HEK293 (cell line): ENCODE measurements at regions not wholly inside any gene's neighbourhood (a gene's known extent, or its start where the extent isn't known, plus 50 kb on each side); places are given as distances from the start of the nearest gene placed in this dataset.

Experiments
- EGR2 ChIP-seq: fragments of 450-650 bp; formaldehyde crosslinking; IDR thresholded peaks from 2 replicates; pipeline ENCODE4 v1.5.1; 2016; ENCODE audit warnings: low read depth, missing biosample characterization, missing genetic modification characterization
- FEZF1 ChIP-seq: fragments of 450-650 bp; formaldehyde crosslinking; IDR thresholded peaks from 2 replicates; pipeline ENCODE4 v1.5.1; 2016; ENCODE audit warnings: missing biosample characterization, missing genetic modification characterization
- IKZF3 ChIP-seq: fragments of 450-650 bp; IDR thresholded peaks from 2 replicates; pipeline ENCODE4 v1.5.0; 2018; ENCODE audit warnings: missing biosample characterization, mild to moderate bottlenecking, missing genetic modification characterization, moderate library complexity
- SALL2 ChIP-seq: fragments of 450-650 bp; formaldehyde crosslinking; IDR thresholded peaks from 2 replicates; pipeline ENCODE4 v1.5.0; 2017; ENCODE audit warnings: missing biosample characterization, mild to moderate bottlenecking, missing genetic modification characterization, borderline replicate concordance
- SCRT1 ChIP-seq: fragments of 450-650 bp; formaldehyde crosslinking; IDR thresholded peaks from 2 replicates; pipeline ENCODE4 v1.5.1; 2016; ENCODE audit warnings: missing biosample characterization, missing genetic modification characterization, borderline replicate concordance
- YY1 ChIP-seq: fragments of 450-650 bp; formaldehyde crosslinking; IDR thresholded peaks from 2 replicates; pipeline ENCODE4 v1.5.1; 2018; ENCODE audit warnings: missing biosample characterization, missing genetic modification characterization
- YY2 ChIP-seq: fragments of 450-650 bp; formaldehyde crosslinking; IDR thresholded peaks from 2 replicates; pipeline ENCODE4 v1.5.1; 2016; ENCODE audit warnings: missing biosample characterization, missing genetic modification characterization
- ZFP37 ChIP-seq: fragments of 450-650 bp; formaldehyde crosslinking; IDR thresholded peaks from 2 replicates; pipeline ENCODE4 v1.5.1; 2016; ENCODE audit warnings: missing biosample characterization, missing genetic modification characterization
- ZNF10 ChIP-seq: fragments of 450-650 bp; formaldehyde crosslinking; IDR thresholded peaks from 2 replicates; pipeline ENCODE4 v1.5.1; 2017; ENCODE audit warnings: missing biosample characterization, missing genetic modification characterization
- ZNF19 ChIP-seq: fragments of 450-650 bp; formaldehyde crosslinking; IDR thresholded peaks from 2 replicates; pipeline ENCODE4; 2016; ENCODE audit warnings: missing biosample characterization, missing genetic modification characterization, low read depth
- ZNF214 ChIP-seq: fragments of 450-650 bp; formaldehyde crosslinking; IDR thresholded peaks from 2 replicates; pipeline ENCODE4 v1.5.1; 2017; ENCODE audit warnings: missing biosample characterization, mild to moderate bottlenecking, missing genetic modification characterization, borderline replicate concordance
- ZNF221 ChIP-seq: fragments of 450-650 bp; formaldehyde crosslinking; IDR thresholded peaks from 2 replicates; pipeline ENCODE4 v1.5.1; 2017; ENCODE audit warnings: missing biosample characterization, missing genetic modification characterization, borderline replicate concordance
- ZNF239 ChIP-seq: fragments of 450-650 bp; formaldehyde crosslinking; IDR thresholded peaks from 2 replicates; pipeline ENCODE4 v1.5.1; 2016; ENCODE audit warnings: missing biosample characterization, missing genetic modification characterization
- ZNF266 ChIP-seq: fragments of 450-650 bp; formaldehyde crosslinking; IDR thresholded peaks from 2 replicates; pipeline ENCODE4 v1.5.1; 2016; ENCODE audit warnings: missing biosample characterization, missing genetic modification characterization, low read depth
- ZNF350 ChIP-seq: fragments of 450-650 bp; formaldehyde crosslinking; IDR thresholded peaks from 2 replicates; pipeline ENCODE4 v1.5.0; 2017; ENCODE audit warnings: missing biosample characterization, mild to moderate bottlenecking, missing genetic modification characterization
- ZNF366 ChIP-seq: fragments of 450-650 bp; formaldehyde crosslinking; conservative IDR thresholded peaks from 2 replicates; pipeline ENCODE4 v1.5.1; 2016; ENCODE audit warnings: missing biosample characterization, missing genetic modification characterization
- ZNF394 ChIP-seq: fragments of 450-650 bp; formaldehyde crosslinking; IDR thresholded peaks from 2 replicates; pipeline ENCODE4 v1.5.1; 2016; ENCODE audit warnings: missing biosample characterization, missing genetic modification characterization, mild to moderate bottlenecking, moderate library complexity, borderline replicate concordance
- ZNF558 ChIP-seq: fragments of 450-650 bp; formaldehyde crosslinking; IDR thresholded peaks from 2 replicates; pipeline ENCODE4 v1.5.1; 2016; ENCODE audit warnings: missing biosample characterization, missing genetic modification characterization
- ZNF561 ChIP-seq: fragments of 450-650 bp; IDR thresholded peaks from 2 replicates; pipeline ENCODE4 v1.5.1; 2018; ENCODE audit warnings: missing biosample characterization, missing genetic modification characterization, borderline replicate concordance
- ZNF585B ChIP-seq: fragments of 450-650 bp; formaldehyde crosslinking; IDR thresholded peaks from 2 replicates; pipeline ENCODE4 v1.5.1; 2016; ENCODE audit warnings: missing biosample characterization, missing genetic modification characterization
- ZNF600 ChIP-seq: fragments of 450-650 bp; formaldehyde crosslinking; IDR thresholded peaks from 2 replicates; pipeline ENCODE4 v1.5.1; 2016; ENCODE audit warnings: missing biosample characterization, missing genetic modification characterization
- ZNF629 ChIP-seq: fragments of 450-650 bp; formaldehyde crosslinking; IDR thresholded peaks from 2 replicates; pipeline ENCODE4 v1.5.1; 2017; ENCODE audit warnings: missing biosample characterization, missing genetic modification characterization
- ZNF664 ChIP-seq: fragments of 450-650 bp; formaldehyde crosslinking; IDR thresholded peaks from 2 replicates; pipeline ENCODE4 v1.5.1; 2016; ENCODE audit warnings: missing biosample characterization, missing genetic modification characterization
- ZNF692 ChIP-seq: fragments of 450-650 bp; formaldehyde crosslinking; IDR thresholded peaks from 2 replicates; pipeline ENCODE4 v1.5.1; 2016; ENCODE audit warnings: missing biosample characterization, missing genetic modification characterization
- ZNF704 ChIP-seq: fragments of 450-650 bp; formaldehyde crosslinking; IDR thresholded peaks from 2 replicates; pipeline ENCODE4 v1.5.1; 2016; ENCODE audit warnings: missing biosample characterization, missing genetic modification characterization
- ZNF791 ChIP-seq: fragments of 450-650 bp; formaldehyde crosslinking; IDR thresholded peaks from 2 replicates; pipeline ENCODE4 v1.5.1; 2016; ENCODE audit warnings: missing biosample characterization, missing genetic modification characterization
- ZNF843 ChIP-seq: fragments of 450-650 bp; formaldehyde crosslinking; IDR thresholded peaks from 2 replicates; pipeline ENCODE4 v1.5.1; 2016; ENCODE audit warnings: missing biosample characterization, missing genetic modification characterization
- ZSCAN16 ChIP-seq: fragments of 450-650 bp; formaldehyde crosslinking; IDR thresholded peaks from 2 replicates; pipeline ENCODE4 v1.5.1; 2016; ENCODE audit warnings: missing biosample characterization, missing genetic modification characterization
- ZSCAN23 ChIP-seq: fragments of 450-650 bp; formaldehyde crosslinking; IDR thresholded peaks from 2 replicates; pipeline ENCODE4 v1.5.1; 2016; ENCODE audit warnings: missing biosample characterization, missing genetic modification characterization
- ZSCAN30 ChIP-seq: fragments of 450-650 bp; IDR thresholded peaks from 2 replicates; pipeline ENCODE4 v1.5.1; 2018; ENCODE audit warnings: missing biosample characterization, mild to moderate bottlenecking, missing genetic modification characterization, moderate library complexity
- TF ChIP-seq, protein P1 (sequence below): fragments of 450-650 bp; formaldehyde crosslinking; IDR thresholded peaks from 2 replicates; pipeline ENCODE4 v1.5.1; 2017; ENCODE audit warnings: missing biosample characterization, missing genetic modification characterization
- TF ChIP-seq, protein P2 (sequence below): fragments of 450-650 bp; formaldehyde crosslinking; IDR thresholded peaks from 2 replicates; pipeline ENCODE4 v1.5.1; 2016; ENCODE audit warnings: missing biosample characterization, missing genetic modification characterization, borderline replicate concordance
- TF ChIP-seq, protein P3 (sequence below): fragments of 450-650 bp; formaldehyde crosslinking; IDR thresholded peaks from 2 replicates; pipeline ENCODE4 v1.5.1; 2016; ENCODE audit warnings: missing biosample characterization, missing genetic modification characterization

GRCh38 chr1:58290685-58291372 lies 255.7 kb downstream of the OMA1 start (continued):
- TF ChIP-seq, protein P1, sequence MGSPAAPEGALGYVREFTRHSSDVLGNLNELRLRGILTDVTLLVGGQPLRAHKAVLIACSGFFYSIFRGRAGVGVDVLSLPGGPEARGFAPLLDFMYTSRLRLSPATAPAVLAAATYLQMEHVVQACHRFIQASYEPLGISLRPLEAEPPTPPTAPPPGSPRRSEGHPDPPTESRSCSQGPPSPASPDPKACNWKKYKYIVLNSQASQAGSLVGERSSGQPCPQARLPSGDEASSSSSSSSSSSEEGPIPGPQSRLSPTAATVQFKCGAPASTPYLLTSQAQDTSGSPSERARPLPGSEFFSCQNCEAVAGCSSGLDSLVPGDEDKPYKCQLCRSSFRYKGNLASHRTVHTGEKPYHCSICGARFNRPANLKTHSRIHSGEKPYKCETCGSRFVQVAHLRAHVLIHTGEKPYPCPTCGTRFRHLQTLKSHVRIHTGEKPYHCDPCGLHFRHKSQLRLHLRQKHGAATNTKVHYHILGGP (tag by site-specific recombination), result 0 out of 2 replicates have a peak, but pooled peaks have one; percentile 27
- TF ChIP-seq FEZF1 (tag by site-specific recombination) (0 out of 2 replicates have a peak, but pooled peaks have one; percentile 29), ZNF561 (tag by site-specific recombination) (no peak), ZNF350 (tag by site-specific recombination) (no peak), ZNF704 (tag by site-specific recombination) (no peak), ZNF558 (tag by site-specific recombination) (no peak), ZNF10 (tag by site-specific recombination) (no peak), IKZF3 (tag by site-specific recombination) (no peak), ZNF843 (tag by site-specific recombination) (peak; percentile 64; the same call in 1 of the 2 replicates), ZFP37 (tag by site-specific recombination) (peak; percentile 81; the same call in 1 of the 2 replicates), SCRT1 (tag by site-specific recombination) (peak; percentile 58; the same call in 1 of the 2 replicates), ZNF221 (tag by site-specific recombination) (no peak), YY1 (tag by site-specific recombination) (no peak), ZNF19 (tag by site-specific recombination) (no peak), ZNF239 (tag by site-specific recombination) (no peak), ZNF692 (no peak), ZNF791 (no peak), ZNF214 (tag by site-specific recombination) (no peak), ZSCAN23 (tag by site-specific recombination) (no peak), YY2 (tag by site-specific recombination) (no peak), ZSCAN30 (no peak), ZNF266 (tag by site-specific recombination) (no peak), ZNF664 (tag by site-specific recombination) (no peak), ZNF629 (tag by site-specific recombination) (peak; percentile 66), ZNF585B (tag by site-specific recombination) (no peak), ZNF366 (tag by site-specific recombination) (0 out of 2 replicates have a peak, but pooled peaks have one; percentile 35), ZSCAN16 (tag by site-specific recombination) (no peak), EGR2 (tag by site-specific recombination) (no peak), SALL2 (tag by site-specific recombination) (no peak), ZNF394 (tag by site-specific recombination) (peak; percentile 25; the same call in 1 of the 2 replicates), ZNF600 (tag by site-specific recombination) (no peak)
- TF ChIP-seq, protein P2, sequence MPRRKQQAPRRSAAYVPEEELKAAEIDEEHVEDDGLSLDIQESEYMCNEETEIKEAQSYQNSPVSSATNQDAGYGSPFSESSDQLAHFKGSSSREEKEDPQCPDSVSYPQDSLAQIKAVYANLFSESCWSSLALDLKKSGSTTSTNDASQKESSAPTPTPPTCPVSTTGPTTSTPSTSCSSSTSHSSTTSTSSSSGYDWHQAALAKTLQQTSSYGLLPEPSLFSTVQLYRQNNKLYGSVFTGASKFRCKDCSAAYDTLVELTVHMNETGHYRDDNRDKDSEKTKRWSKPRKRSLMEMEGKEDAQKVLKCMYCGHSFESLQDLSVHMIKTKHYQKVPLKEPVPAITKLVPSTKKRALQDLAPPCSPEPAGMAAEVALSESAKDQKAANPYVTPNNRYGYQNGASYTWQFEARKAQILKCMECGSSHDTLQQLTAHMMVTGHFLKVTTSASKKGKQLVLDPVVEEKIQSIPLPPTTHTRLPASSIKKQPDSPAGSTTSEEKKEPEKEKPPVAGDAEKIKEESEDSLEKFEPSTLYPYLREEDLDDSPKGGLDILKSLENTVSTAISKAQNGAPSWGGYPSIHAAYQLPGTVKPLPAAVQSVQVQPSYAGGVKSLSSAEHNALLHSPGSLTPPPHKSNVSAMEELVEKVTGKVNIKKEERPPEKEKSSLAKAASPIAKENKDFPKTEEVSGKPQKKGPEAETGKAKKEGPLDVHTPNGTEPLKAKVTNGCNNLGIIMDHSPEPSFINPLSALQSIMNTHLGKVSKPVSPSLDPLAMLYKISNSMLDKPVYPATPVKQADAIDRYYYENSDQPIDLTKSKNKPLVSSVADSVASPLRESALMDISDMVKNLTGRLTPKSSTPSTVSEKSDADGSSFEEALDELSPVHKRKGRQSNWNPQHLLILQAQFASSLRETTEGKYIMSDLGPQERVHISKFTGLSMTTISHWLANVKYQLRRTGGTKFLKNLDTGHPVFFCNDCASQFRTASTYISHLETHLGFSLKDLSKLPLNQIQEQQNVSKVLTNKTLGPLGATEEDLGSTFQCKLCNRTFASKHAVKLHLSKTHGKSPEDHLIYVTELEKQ (tag by site-specific recombination), result peak; percentile 90
- TF ChIP-seq, protein P3, sequence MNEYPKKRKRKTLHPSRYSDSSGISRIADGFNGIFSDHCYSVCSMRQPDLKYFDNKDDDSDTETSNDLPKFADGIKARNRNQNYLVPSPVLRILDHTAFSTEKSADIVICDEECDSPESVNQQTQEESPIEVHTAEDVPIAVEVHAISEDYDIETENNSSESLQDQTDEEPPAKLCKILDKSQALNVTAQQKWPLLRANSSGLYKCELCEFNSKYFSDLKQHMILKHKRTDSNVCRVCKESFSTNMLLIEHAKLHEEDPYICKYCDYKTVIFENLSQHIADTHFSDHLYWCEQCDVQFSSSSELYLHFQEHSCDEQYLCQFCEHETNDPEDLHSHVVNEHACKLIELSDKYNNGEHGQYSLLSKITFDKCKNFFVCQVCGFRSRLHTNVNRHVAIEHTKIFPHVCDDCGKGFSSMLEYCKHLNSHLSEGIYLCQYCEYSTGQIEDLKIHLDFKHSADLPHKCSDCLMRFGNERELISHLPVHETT (tag by site-specific recombination), result peak; percentile 58; the same call in 1 of the 2 replicates
